D721Med (cell line): ENCODE measurements at regions not wholly inside any gene's neighbourhood (a gene's known extent, or its start where the extent isn't known, plus 50 kb on each side); places are given as distances from the start of the nearest gene placed in this dataset.

ENCODE experiments used
- DNase-seq: peaks from one replicate; pipeline ENCODE4 v3.0.0; 2011; ENCODE audit warnings: low spot score; ENCODE audit not compliant: insufficient read length
- FAIRE-seq: peaks from 2 replicates; lab custom pipeline; 2011; peaks lifted over from hg19 to GRCh38; lab: Jason Lieb, UNC
- TF ChIP-seq, protein P1 (sequence below): IDR thresholded peaks from 2 replicates; pipeline ENCODE4 v1.5.1; 2012; ENCODE audit warnings: mild to moderate bottlenecking, control low read depth; ENCODE audit not compliant: insufficient read depth; ENCODE audit errors: missing control alignments

DNA sequence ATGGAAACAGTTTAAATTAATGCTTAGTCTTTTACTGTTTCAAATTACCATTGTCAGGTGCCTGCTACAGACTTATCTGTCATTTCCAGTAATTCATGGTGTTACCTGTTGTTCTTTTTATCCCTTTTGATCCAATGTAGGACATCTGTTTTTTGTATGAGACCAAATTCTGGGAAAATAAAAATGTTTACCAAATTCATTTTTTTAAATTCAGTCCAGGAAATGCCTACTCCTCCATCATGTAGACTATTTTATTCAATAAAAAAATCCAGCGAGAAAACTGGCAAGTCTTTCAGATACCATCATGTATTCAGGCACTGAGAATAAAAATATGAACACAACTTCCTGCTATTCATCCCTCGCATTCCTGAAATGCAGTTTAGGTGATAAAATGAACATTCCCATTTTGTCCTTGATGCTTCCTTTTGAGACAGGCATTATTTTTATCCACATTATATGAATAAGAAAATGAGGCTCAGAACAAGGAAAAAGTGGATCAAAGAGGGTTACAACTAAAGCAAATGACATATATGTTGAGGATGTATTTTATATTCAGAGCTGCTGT is 584.2 kb downstream of the SPRY1 start:
- FAIRE-seq, result no peak
- TF ChIP-seq, protein P1, sequence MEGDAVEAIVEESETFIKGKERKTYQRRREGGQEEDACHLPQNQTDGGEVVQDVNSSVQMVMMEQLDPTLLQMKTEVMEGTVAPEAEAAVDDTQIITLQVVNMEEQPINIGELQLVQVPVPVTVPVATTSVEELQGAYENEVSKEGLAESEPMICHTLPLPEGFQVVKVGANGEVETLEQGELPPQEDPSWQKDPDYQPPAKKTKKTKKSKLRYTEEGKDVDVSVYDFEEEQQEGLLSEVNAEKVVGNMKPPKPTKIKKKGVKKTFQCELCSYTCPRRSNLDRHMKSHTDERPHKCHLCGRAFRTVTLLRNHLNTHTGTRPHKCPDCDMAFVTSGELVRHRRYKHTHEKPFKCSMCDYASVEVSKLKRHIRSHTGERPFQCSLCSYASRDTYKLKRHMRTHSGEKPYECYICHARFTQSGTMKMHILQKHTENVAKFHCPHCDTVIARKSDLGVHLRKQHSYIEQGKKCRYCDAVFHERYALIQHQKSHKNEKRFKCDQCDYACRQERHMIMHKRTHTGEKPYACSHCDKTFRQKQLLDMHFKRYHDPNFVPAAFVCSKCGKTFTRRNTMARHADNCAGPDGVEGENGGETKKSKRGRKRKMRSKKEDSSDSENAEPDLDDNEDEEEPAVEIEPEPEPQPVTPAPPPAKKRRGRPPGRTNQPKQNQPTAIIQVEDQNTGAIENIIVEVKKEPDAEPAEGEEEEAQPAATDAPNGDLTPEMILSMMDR, result no peak
- DNase-seq, result no peak

DNA sequence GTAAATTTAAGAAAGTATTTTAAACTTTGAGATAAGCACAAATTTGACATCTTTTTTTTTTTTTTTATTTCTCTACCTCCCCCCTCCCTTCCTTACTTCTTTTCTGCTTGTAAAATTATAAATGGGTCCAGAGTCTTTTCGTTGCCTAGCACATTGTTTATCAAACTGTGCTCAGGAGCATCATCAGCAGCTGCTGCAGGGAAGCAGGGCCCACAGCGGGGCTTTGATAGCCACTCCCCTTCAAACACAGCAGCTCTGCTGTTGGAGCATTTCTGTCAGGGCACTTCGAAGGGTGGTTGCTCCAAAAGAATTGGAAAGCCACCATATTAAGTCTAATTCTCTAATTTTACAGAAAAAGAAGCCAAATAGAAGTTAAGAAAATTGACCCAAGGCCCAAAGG is 588.3 kb downstream of the SPRY1 start:
- TF ChIP-seq, protein P1, result no peak
- FAIRE-seq, result no peak
- DNase-seq, result no peak

DNA sequence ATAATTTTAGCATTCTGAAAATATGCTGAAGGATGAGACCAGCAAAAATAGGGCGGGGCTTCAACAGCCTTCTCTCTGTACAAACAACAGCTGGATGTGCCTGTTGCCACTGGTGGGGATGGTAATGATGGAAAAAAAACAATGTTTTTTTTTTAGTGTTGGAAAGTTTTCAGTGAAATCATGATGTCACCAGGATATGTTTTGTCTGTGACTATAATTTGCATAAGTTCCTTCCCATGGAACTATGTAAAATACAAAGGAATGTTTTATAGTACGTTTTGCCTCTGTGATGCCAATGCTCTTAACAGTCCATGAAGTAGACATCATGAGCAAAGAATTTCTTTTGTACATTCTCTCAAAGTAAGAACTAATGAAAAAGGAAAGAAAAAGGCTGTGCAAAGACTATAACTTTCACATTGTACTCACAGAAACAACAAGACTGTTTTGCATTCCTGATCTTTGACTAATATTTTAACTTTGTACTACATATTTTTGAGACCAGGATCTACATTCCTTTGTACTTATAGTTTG is 589.7 kb downstream of the SPRY1 start:
- FAIRE-seq, result no peak

DNA sequence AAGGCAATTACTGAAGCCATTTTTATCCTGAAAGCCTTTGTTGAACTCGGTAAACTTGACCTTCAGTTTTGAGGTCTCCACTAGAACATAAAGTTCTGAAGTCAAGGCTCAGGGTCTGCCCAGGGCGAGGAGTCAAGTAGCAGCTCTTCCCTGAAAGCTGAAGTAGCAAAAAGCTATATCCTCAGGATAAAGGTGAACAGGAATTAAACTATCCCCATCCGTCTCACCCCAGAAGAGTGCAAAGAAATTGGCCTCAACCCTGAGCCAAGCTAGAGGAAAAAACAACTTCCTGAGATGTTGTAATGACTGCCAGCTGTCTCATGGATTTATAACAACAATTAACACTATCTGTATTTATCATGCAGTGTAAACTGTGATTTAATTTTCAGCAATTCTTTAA is 590.8 kb downstream of the SPRY1 start:
- no peak for FAIRE-seq

More for the DNA sequence above, 589.7 kb downstream of the SPRY1 start:
- TF ChIP-seq, protein P1, result no peak
- no peak for DNase-seq

DNA sequence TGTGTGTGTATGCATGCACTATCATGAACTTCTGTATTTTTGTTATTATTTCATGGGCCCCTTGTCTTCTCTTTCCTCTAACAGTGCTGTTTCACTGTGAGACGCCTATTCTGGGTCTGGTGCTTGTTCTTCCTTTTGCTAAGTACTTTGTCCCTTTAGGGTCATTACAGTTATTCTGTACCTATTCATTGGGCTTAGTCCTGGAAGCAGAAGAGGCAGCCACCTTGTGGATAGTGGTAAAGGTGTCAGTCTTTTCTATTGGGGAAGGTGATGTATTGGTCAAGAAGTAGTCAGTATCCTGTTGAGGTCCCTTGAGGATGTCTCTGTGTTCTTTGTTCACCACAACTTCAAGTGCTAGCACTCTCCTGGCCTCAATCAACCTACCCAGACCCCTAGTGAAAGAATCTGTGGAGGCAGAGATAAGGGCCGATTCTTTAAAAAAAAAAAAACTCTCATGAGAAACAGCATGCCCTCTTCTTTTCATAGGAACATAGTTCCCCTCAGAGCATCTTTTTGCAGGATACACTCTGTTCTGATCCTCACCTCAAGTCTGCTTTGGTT is 593.8 kb downstream of the SPRY1 start:
- FAIRE-seq, result no peak
- no peak for DNase-seq
- TF ChIP-seq, protein P1, result no peak

More for the DNA sequence above, 590.8 kb downstream of the SPRY1 start:
- DNase-seq, result no peak
- TF ChIP-seq, protein P1, result no peak

DNA sequence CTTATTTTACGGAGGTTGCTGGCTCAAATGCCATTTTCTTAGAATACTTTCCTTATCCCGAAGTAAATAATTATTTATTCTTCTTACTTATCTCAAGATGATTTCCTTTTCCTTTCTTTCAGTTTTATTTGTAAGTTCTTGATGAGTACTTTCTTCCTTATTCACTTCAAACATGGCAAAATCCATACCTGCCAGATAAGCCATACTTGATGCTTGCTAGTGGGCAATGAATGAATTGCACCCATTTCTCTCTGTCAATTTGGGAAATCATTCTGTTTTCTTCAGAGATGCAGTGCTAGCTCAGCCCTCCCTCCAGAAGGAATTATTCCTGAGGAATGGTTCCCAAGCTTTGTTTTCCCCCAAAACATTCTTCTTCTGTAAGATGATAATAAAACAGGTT is 598.3 kb downstream of the SPRY1 start:
- TF ChIP-seq, protein P1, result no peak
- no peak for FAIRE-seq

DNA sequence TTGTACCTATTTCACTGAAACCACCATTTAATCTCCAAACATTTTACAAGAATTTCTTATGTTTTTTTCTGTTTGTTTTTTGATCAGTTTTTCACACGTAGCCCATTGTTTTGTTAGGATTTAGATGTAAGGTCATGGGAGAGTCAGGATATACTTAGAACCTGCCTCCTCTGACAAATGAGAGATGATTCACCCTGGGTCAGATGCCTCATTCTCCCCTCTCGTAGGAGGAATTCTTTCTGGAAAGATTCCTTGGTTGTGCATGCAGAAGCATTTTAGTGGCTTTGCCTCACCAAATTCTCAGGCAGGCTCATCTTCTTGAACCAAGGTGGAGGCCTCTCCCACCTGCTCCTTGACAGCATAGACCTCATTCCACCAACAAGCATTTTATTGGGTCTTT is 599.3 kb downstream of the SPRY1 start:
- TF ChIP-seq, protein P1, result no peak
- DNase-seq (no peak), FAIRE-seq (no peak)

More for the DNA sequence above, 598.3 kb downstream of the SPRY1 start:
- no peak for DNase-seq
